A549 (cell line): ENCODE measurements at regions not wholly inside any gene's neighbourhood (a gene's known extent, or its start where the extent isn't known, plus 50 kb on each side); places are given as distances from the start of the nearest gene placed in this dataset.
A peak's percentile ranks its signal among the peaks of the same experiment; 100 is the strongest.

ENCODE experiments used
- ATAC-seq, 2 experiments: fragments of 200-7000 bp in 1 of 2; fragments of >200 bp in 1 of 2; cut with Nextera tagmentation in 1 of 2; cut with Tn5 transposase in 1 of 2; 3 replicates each; pipeline versions ENCODE4 v1.8.0 to v1.9.1; 2018 to 2020; ENCODE audit warnings: mild to moderate bottlenecking in 1 of 2, moderate library complexity in 1 of 2
- CTCF ChIA-PET: fragments of 300-600 bp; sonication (Branson Sonifier 250); formaldehyde crosslinking; extraction: SDS; loops from one replicate; lab custom pipeline; 2021; ENCODE audit warnings: antibody characterized with exemption, inconsistent platforms; lab: Yijun Ruan, JAX
- POLR2A ChIA-PET: fragments of 350-600 bp; formaldehyde crosslinking; extraction: SDS; loops from one replicate; lab custom pipeline; 2021; ENCODE audit warnings: antibody characterized with exemption, inconsistent platforms; lab: Yijun Ruan, JAX
- DNase-seq, 2 experiments: peaks; one replicate each; pipeline versions ENCODE4 v3.0.0 to v3.0.0-alpha.2; 2011 to 2016; ENCODE audit warnings: low read depth in 1 of 2, low spot score in 1 of 2
- FAIRE-seq: peaks from 2 replicates; lab custom pipeline; 2011; peaks lifted over from hg19 to GRCh38; lab: Jason Lieb, UNC
- H3K27ac ChIP-seq, 2 experiments: fragments of >200 bp; sonication (Bioruptor Twin); formaldehyde crosslinking; 3 replicates each; pipeline ENCODE4 v1.5.1; 2016 to 2017
- H3K4me1 ChIP-seq: fragments of >200 bp; sonication (Bioruptor Twin); formaldehyde crosslinking; 3 replicates; pipeline ENCODE4 v1.6.1; 2016
- H3K4me2 ChIP-seq: fragments of >200 bp; sonication (Bioruptor Twin); formaldehyde crosslinking; 3 replicates; pipeline ENCODE4 v1.6.1; 2016
- H3K4me3 ChIP-seq: fragments of >200 bp; sonication (Bioruptor Twin); formaldehyde crosslinking; 3 replicates; pipeline ENCODE4 v1.5.1; 2016
- H3K9me3 ChIP-seq: fragments of >200 bp; sonication (Bioruptor Twin); formaldehyde crosslinking; 3 replicates; pipeline ENCODE4 v1.6.1; 2016
- CBX2 ChIP-seq: fragments of 200-600 bp; sonication (generic); IDR thresholded peaks from 2 replicates; pipeline ENCODE4 v1.6.1; 2016; ENCODE audit warnings: low read depth, mild to moderate bottlenecking, borderline replicate concordance
- CHD4 ChIP-seq: fragments of 200-600 bp; sonication (generic); IDR thresholded peaks from 2 replicates; pipeline ENCODE4 v1.6.1; 2016; ENCODE audit warnings: antibody characterized with exemption, mild to moderate bottlenecking, borderline replicate concordance
- E2F6 ChIP-seq: IDR thresholded peaks from 2 replicates; pipeline ENCODE4 v1.6.1; 2012; ENCODE audit warnings: low read depth, borderline replicate concordance
- ELK1 ChIP-seq: fragments of 150-350 bp; IDR thresholded peaks from 2 replicates; pipeline ENCODE4 v1.6.1; 2014; ENCODE audit warnings: low read depth, mild to moderate bottlenecking, low read length
- ESRRA ChIP-seq: fragments of 150-350 bp; IDR thresholded peaks from 2 replicates; pipeline ENCODE4 v1.6.1; 2014; ENCODE audit warnings: mild to moderate bottlenecking, low read length, borderline replicate concordance
- FOSB ChIP-seq: fragments of 250-450 bp; sonication (Bioruptor Pico); IDR thresholded peaks from 2 replicates; pipeline ENCODE4 v1.5.0; 2020; ENCODE audit warnings: mild to moderate bottlenecking, moderate library complexity
- HES2 ChIP-seq: fragments of >200 bp; sonication (Bioruptor Twin); formaldehyde crosslinking; IDR thresholded peaks from 2 replicates; pipeline ENCODE4 v1.6.1; 2016
- HEYL ChIP-seq: fragments of 250-450 bp; sonication (Bioruptor Pico); IDR thresholded peaks from 2 replicates; pipeline ENCODE4 v1.8.0; 2021; ENCODE audit warnings: mild to moderate bottlenecking, moderate library complexity
- HMGXB4 ChIP-seq: fragments of 250-450 bp; sonication (Bioruptor Pico); IDR thresholded peaks from 2 replicates; pipeline ENCODE4 v1.5.0; 2021; ENCODE audit warnings: mild to moderate bottlenecking, moderate library complexity, borderline replicate concordance
- HOXB5 ChIP-seq: fragments of 250-450 bp; sonication (Bioruptor Pico); IDR thresholded peaks from 2 replicates; pipeline ENCODE4 v1.5.0; 2020; ENCODE audit warnings: mild to moderate bottlenecking, moderate library complexity
- KDM1A ChIP-seq: fragments of 200-600 bp; sonication (generic); IDR thresholded peaks from 2 replicates; pipeline ENCODE4 v1.6.1; 2016; ENCODE audit warnings: low read depth, mild to moderate bottlenecking
- KDM5A ChIP-seq: fragments of 200-600 bp; sonication (generic); IDR thresholded peaks from 2 replicates; pipeline ENCODE4 v1.6.1; 2016; ENCODE audit warnings: antibody characterized with exemption, mild to moderate bottlenecking
- MAFK ChIP-seq: fragments of 450-650 bp; IDR thresholded peaks from 2 replicates; pipeline ENCODE4 v1.6.1; 2014; ENCODE audit not compliant: partially characterized antibody
- MAX ChIP-seq: IDR thresholded peaks from 2 replicates; pipeline ENCODE4 v1.6.1; 2012
- MAZ ChIP-seq: fragments of 150-350 bp; IDR thresholded peaks from 2 replicates; pipeline ENCODE4 v1.6.1; 2014; ENCODE audit warnings: antibody characterized with exemption, low read depth, low read length, borderline replicate concordance
- NPAS2 ChIP-seq: fragments of 250-450 bp; sonication (Bioruptor Pico); IDR thresholded peaks from 2 replicates; pipeline ENCODE4 v1.8.0; 2022; ENCODE audit warnings: mild to moderate bottlenecking, moderate library complexity, borderline replicate concordance
- PHF8 ChIP-seq: fragments of 200-600 bp; sonication (generic); IDR thresholded peaks from 2 replicates; pipeline ENCODE4 v1.6.1; 2016; ENCODE audit warnings: low read depth, mild to moderate bottlenecking, antibody characterized with exemption, moderate library complexity, borderline replicate concordance
- POLR2A ChIP-seq: IDR thresholded peaks from 2 replicates; pipeline ENCODE4 v1.6.1; 2012; ENCODE audit warnings: mild to moderate bottlenecking, low read length
- RARB ChIP-seq: fragments of 250-450 bp; sonication (Bioruptor Pico); IDR thresholded peaks from 2 replicates; pipeline ENCODE4 v1.8.0; 2021; ENCODE audit warnings: mild to moderate bottlenecking, moderate library complexity
- TFCP2L1 ChIP-seq: fragments of 250-450 bp; sonication (Bioruptor Pico); IDR thresholded peaks from 2 replicates; pipeline ENCODE4 v1.5.0; 2021; ENCODE audit warnings: mild to moderate bottlenecking
- TP53 ChIP-seq: fragments of 250-450 bp; sonication (Bioruptor Pico); IDR thresholded peaks from 2 replicates; pipeline ENCODE4 v1.5.0; 2021; ENCODE audit warnings: mild to moderate bottlenecking, moderate library complexity
- USF2 ChIP-seq: fragments of 450-650 bp; IDR thresholded peaks from 2 replicates; pipeline ENCODE4 v1.6.1; 2014; ENCODE audit warnings: antibody characterized with exemption
- ZC3H11A ChIP-seq: fragments of 450-650 bp; IDR thresholded peaks from 2 replicates; pipeline ENCODE4 v1.6.1; 2014; ENCODE audit warnings: antibody characterized with exemption, mild to moderate bottlenecking
- WGBS: methylation state at CpG from one replicate; pipeline ENCODE4 v1.1.6; 2017; ENCODE audit errors: missing lambda C conversion rate; 5-methylcytosine and 5-hydroxymethylcytosine counted together

- CTCF ChIA-PET, result interaction anchor here (1.5 to 7.3 kb wide), 2 partner anchors 18 to 1291 kb away, joined by 4 to 57 read pairs; no protein-coding TSS in a partner anchor
- no peaks in the 10 kb centered on the region for H3K9me3 ChIP-seq
- H3K4me3 ChIP-seq, result no peak overlapping the region
- TF ChIP-seq FOSB (CRISPR knock-in tag) (no peak), MAX (no peak), POLR2A (no peak), CBX2 (no peak), USF2 (no peak), KDM1A (no peak), ESRRA (no peak), ELK1 (no peak), PHF8 (no peak), E2F6 (no peak), HEYL (CRISPR knock-in tag) (no peak), MAFK (no peak), MAZ (no peak)
- DNase-seq (no peak), FAIRE-seq (no peak), ATAC-seq (no peak)
- H3K27ac ChIP-seq, result no peak overlapping the region
- no peak overlapping the region for H3K4me2 ChIP-seq
- 83% methylated on average over 4 of the region's 11 CpGs for WGBS
- POLR2A ChIA-PET, result no interaction called here
- H3K4me1 ChIP-seq, result no peaks in the 10 kb centered on the region
These were observed 312.4 kb upstream of the SYT4 start for GRCh38 chr18:43589611-43590151.

- no peak overlapping the region for H3K4me2 ChIP-seq
- TF ChIP-seq TFCP2L1 (CRISPR knock-in tag), result no peak
- no peak for TF ChIP-seq HES2
- no peak for TF ChIP-seq CHD4
- no peak for TF ChIP-seq RARB (CRISPR knock-in tag)
- no peak for TF ChIP-seq KDM1A
- no peak for TF ChIP-seq ZC3H11A
- TF ChIP-seq TP53 (CRISPR knock-in tag), result no peak
- TF ChIP-seq CBX2, result no peak
- no peak for TF ChIP-seq NPAS2 (CRISPR knock-in tag)
- TF ChIP-seq HOXB5 (CRISPR knock-in tag), result no peak
- TF ChIP-seq HMGXB4 (CRISPR knock-in tag), result no peak
- no peak for TF ChIP-seq KDM5A
- TF ChIP-seq, all 56 proteins: peak for 0
- H3K9me3 ChIP-seq, result no peaks in the 10 kb centered on the region
- FAIRE-seq (no peak), ATAC-seq (no peak), DNase-seq (peak in 1 of 2 experiments; percentile 29)
- POLR2A ChIA-PET, result no interaction called here
- no peaks in the 10 kb centered on the region for H3K4me1 ChIP-seq
- CTCF ChIA-PET, result interaction anchor here (0.6 to 7.3 kb wide), 3 partner anchors 18 to 1292 kb away, joined by 3 to 57 read pairs (median 4); no protein-coding TSS in a partner anchor
- no peak overlapping the region for H3K27ac ChIP-seq
- no peak overlapping the region for H3K4me3 ChIP-seq
- WGBS, result 60% methylated on average over 5 of the region's 20 CpGs
These were observed 313.1 kb upstream of the SYT4 start for GRCh38 chr18:43590182-43590903.
